A549 (cell line): ENCODE measurements at regions not wholly inside any gene's neighbourhood (a gene's known extent, or its start where the extent isn't known, plus 50 kb on each side); places are given as distances from the start of the nearest gene placed in this dataset.

ENCODE experiments used
- ATAC-seq, 2 experiments: fragments of 200-7000 bp in 1 of 2; fragments of >200 bp in 1 of 2; cut with Nextera tagmentation in 1 of 2; cut with Tn5 transposase in 1 of 2; 3 replicates each; pipeline versions ENCODE4 v1.8.0 to v1.9.1; 2018 to 2020; ENCODE audit warnings: mild to moderate bottlenecking in 1 of 2, moderate library complexity in 1 of 2
- CTCF ChIA-PET: fragments of 300-600 bp; sonication (Branson Sonifier 250); formaldehyde crosslinking; extraction: SDS; loops from one replicate; lab custom pipeline; 2021; ENCODE audit warnings: antibody characterized with exemption, inconsistent platforms; lab: Yijun Ruan, JAX
- POLR2A ChIA-PET: fragments of 350-600 bp; formaldehyde crosslinking; extraction: SDS; loops from one replicate; lab custom pipeline; 2021; ENCODE audit warnings: antibody characterized with exemption, inconsistent platforms; lab: Yijun Ruan, JAX
- DNase-seq, 2 experiments: peaks; one replicate each; pipeline versions ENCODE4 v3.0.0 to v3.0.0-alpha.2; 2011 to 2016; ENCODE audit warnings: low read depth in 1 of 2, low spot score in 1 of 2
- FAIRE-seq: peaks from 2 replicates; lab custom pipeline; 2011; peaks lifted over from hg19 to GRCh38; lab: Jason Lieb, UNC
- H3K27ac ChIP-seq, 2 experiments: fragments of >200 bp; sonication (Bioruptor Twin); formaldehyde crosslinking; 3 replicates each; pipeline ENCODE4 v1.5.1; 2016 to 2017
- H3K4me1 ChIP-seq: fragments of >200 bp; sonication (Bioruptor Twin); formaldehyde crosslinking; 3 replicates; pipeline ENCODE4 v1.6.1; 2016
- H3K4me2 ChIP-seq: fragments of >200 bp; sonication (Bioruptor Twin); formaldehyde crosslinking; 3 replicates; pipeline ENCODE4 v1.6.1; 2016
- H3K4me3 ChIP-seq: fragments of >200 bp; sonication (Bioruptor Twin); formaldehyde crosslinking; 3 replicates; pipeline ENCODE4 v1.5.1; 2016
- H3K9me3 ChIP-seq: fragments of >200 bp; sonication (Bioruptor Twin); formaldehyde crosslinking; 3 replicates; pipeline ENCODE4 v1.6.1; 2016
- ATOH8 ChIP-seq: fragments of 250-450 bp; sonication (Bioruptor Pico); IDR thresholded peaks from 2 replicates; pipeline ENCODE4 v1.5.0; 2020; ENCODE audit warnings: low read depth, mild to moderate bottlenecking, moderate library complexity
- BCL3 ChIP-seq: fragments of >200 bp; sonication (Bioruptor Twin); formaldehyde crosslinking; IDR thresholded peaks from 3 replicates; pipeline ENCODE4 v1.6.1; 2016
- CBX8 ChIP-seq: fragments of 200-600 bp; sonication (generic); IDR thresholded peaks from 2 replicates; pipeline ENCODE4 v1.6.1; 2016
- CEBPB ChIP-seq, 2 experiments: fragments of >200 bp in 1 of 2; sonication (Bioruptor Twin) in 1 of 2; formaldehyde crosslinking in 1 of 2; IDR thresholded peaks; 2 replicates each; pipeline ENCODE4 v1.6.1; 2012 to 2016
- CHD2 ChIP-seq: fragments of 150-350 bp; IDR thresholded peaks from 2 replicates; pipeline ENCODE4 v1.6.1; 2014; ENCODE audit warnings: low read length; ENCODE audit not compliant: partially characterized antibody
- CTCF ChIP-seq: fragments of >200 bp; sonication (Bioruptor Twin); formaldehyde crosslinking; IDR thresholded peaks from 3 replicates; pipeline ENCODE4 v1.5.1; 2016
- ESRRA ChIP-seq: fragments of 150-350 bp; IDR thresholded peaks from 2 replicates; pipeline ENCODE4 v1.6.1; 2014; ENCODE audit warnings: mild to moderate bottlenecking, low read length, borderline replicate concordance
- FOSB ChIP-seq: fragments of 250-450 bp; sonication (Bioruptor Pico); IDR thresholded peaks from 2 replicates; pipeline ENCODE4 v1.5.0; 2020; ENCODE audit warnings: mild to moderate bottlenecking, moderate library complexity
- GATA3 ChIP-seq: IDR thresholded peaks from 2 replicates; pipeline ENCODE4 v1.6.1; 2012; ENCODE audit warnings: borderline replicate concordance
- HES2 ChIP-seq: fragments of >200 bp; sonication (Bioruptor Twin); formaldehyde crosslinking; IDR thresholded peaks from 2 replicates; pipeline ENCODE4 v1.6.1; 2016
- HMGXB4 ChIP-seq: fragments of 250-450 bp; sonication (Bioruptor Pico); IDR thresholded peaks from 2 replicates; pipeline ENCODE4 v1.5.0; 2021; ENCODE audit warnings: mild to moderate bottlenecking, moderate library complexity, borderline replicate concordance
- HOXA7 ChIP-seq: fragments of 250-450 bp; sonication (Bioruptor Pico); IDR thresholded peaks from 2 replicates; pipeline ENCODE4 v1.5.0; 2020; ENCODE audit warnings: mild to moderate bottlenecking, moderate library complexity
- HOXB13 ChIP-seq: fragments of 250-450 bp; sonication (Bioruptor Pico); IDR thresholded peaks from 2 replicates; pipeline ENCODE4 v1.5.0; 2020; ENCODE audit warnings: low read depth, mild to moderate bottlenecking, moderate library complexity
- HOXB5 ChIP-seq: fragments of 250-450 bp; sonication (Bioruptor Pico); IDR thresholded peaks from 2 replicates; pipeline ENCODE4 v1.5.0; 2020; ENCODE audit warnings: mild to moderate bottlenecking, moderate library complexity
- JUN ChIP-seq, 2 experiments: fragments of >200 bp; sonication (Bioruptor Twin); formaldehyde crosslinking; IDR thresholded peaks; 2 replicates in 1 of 2; 3 replicates in 1 of 2; pipeline ENCODE4 v1.6.1; 2016 to 2017
- MAFK ChIP-seq: fragments of 450-650 bp; IDR thresholded peaks from 2 replicates; pipeline ENCODE4 v1.6.1; 2014; ENCODE audit not compliant: partially characterized antibody
- MAX ChIP-seq: IDR thresholded peaks from 2 replicates; pipeline ENCODE4 v1.6.1; 2012
- MAZ ChIP-seq: fragments of 150-350 bp; IDR thresholded peaks from 2 replicates; pipeline ENCODE4 v1.6.1; 2014; ENCODE audit warnings: antibody characterized with exemption, low read depth, low read length, borderline replicate concordance
- MYC ChIP-seq: IDR thresholded peaks from 2 replicates; pipeline ENCODE4 v1.6.1; 2012; ENCODE audit warnings: mild to moderate bottlenecking, inconsistent platforms, low read length, improper control_type of control experiment, borderline replicate concordance
- NFE2L2 ChIP-seq: fragments of 150-350 bp; conservative IDR thresholded peaks from 2 replicates; pipeline ENCODE4 v1.6.1; 2014; ENCODE audit warnings: low read length
- NR3C1 ChIP-seq: fragments of >200 bp; sonication (Bioruptor Twin); formaldehyde crosslinking; IDR thresholded peaks from 3 replicates; pipeline ENCODE4 v1.6.1; 2017
- POLR2A ChIP-seq: IDR thresholded peaks from 2 replicates; pipeline ENCODE4 v1.6.1; 2012; ENCODE audit warnings: mild to moderate bottlenecking, low read length
- RAD21 ChIP-seq, 2 experiments: fragments of >200 bp in 1 of 2; sonication (Bioruptor Twin) in 1 of 2; formaldehyde crosslinking in 1 of 2; IDR thresholded peaks in 1 of 2; conservative IDR thresholded peaks in 1 of 2; 2 replicates in 1 of 2; 3 replicates in 1 of 2; pipeline ENCODE4 v1.6.1; 2012 to 2018; ENCODE audit warnings: inconsistent platforms in 1 of 2
- RARB ChIP-seq: fragments of 250-450 bp; sonication (Bioruptor Pico); IDR thresholded peaks from 2 replicates; pipeline ENCODE4 v1.8.0; 2021; ENCODE audit warnings: mild to moderate bottlenecking, moderate library complexity
- RFX5 ChIP-seq: fragments of 450-650 bp; IDR thresholded peaks from 2 replicates; pipeline ENCODE4 v1.7.1; 2014; ENCODE audit warnings: antibody characterized with exemption, mild to moderate bottlenecking, moderate library complexity
- TFCP2L1 ChIP-seq: fragments of 250-450 bp; sonication (Bioruptor Pico); IDR thresholded peaks from 2 replicates; pipeline ENCODE4 v1.5.0; 2021; ENCODE audit warnings: mild to moderate bottlenecking
- ZC3H11A ChIP-seq: fragments of 450-650 bp; IDR thresholded peaks from 2 replicates; pipeline ENCODE4 v1.6.1; 2014; ENCODE audit warnings: antibody characterized with exemption, mild to moderate bottlenecking
- ZFP36 ChIP-seq: fragments of 450-650 bp; IDR thresholded peaks from 2 replicates; pipeline ENCODE4 v1.6.1; 2014; ENCODE audit warnings: borderline replicate concordance; ENCODE audit not compliant: partially characterized antibody
- WGBS: methylation state at CpG from one replicate; pipeline ENCODE4 v1.1.6; 2017; ENCODE audit errors: missing lambda C conversion rate; 5-methylcytosine and 5-hydroxymethylcytosine counted together

GRCh38 chr4:165606465-165607205 lies 227.8 kb downstream of the CPE start:
- no peaks in the 10 kb centered on the region for H3K9me3 ChIP-seq
- DNase-seq (no peak), ATAC-seq (no peak), FAIRE-seq (no peak)
- no peak for TF ChIP-seq JUN (IDR thresholded peaks at IDR 0.05)
- no peak for TF ChIP-seq POLR2A
- no peak for TF ChIP-seq RARB
- no peak for TF ChIP-seq CEBPB (IDR thresholded peaks at IDR 0.05)
- TF ChIP-seq CBX8: no peak
- no peak for TF ChIP-seq NFE2L2
- TF ChIP-seq ZFP36: no peak
- TF ChIP-seq HOXB13 (CRISPR knock-in tag): no peak
- no peak for TF ChIP-seq HOXA7 (CRISPR knock-in tag)
- no peak for TF ChIP-seq TFCP2L1
- TF ChIP-seq RFX5: no peak
- no peak for TF ChIP-seq HOXB5 (CRISPR knock-in tag)
- H3K27ac ChIP-seq: no peak overlapping the region
- no peak overlapping the region for H3K4me2 ChIP-seq
- 2% methylated on average over 2 of the region's 2 CpGs for WGBS
- POLR2A ChIA-PET: no interaction called here
- no peaks in the 10 kb centered on the region for H3K4me1 ChIP-seq
- H3K4me3 ChIP-seq: no peak overlapping the region
- CTCF ChIA-PET: no interaction called here

GRCh38 chr4:165609653-165610052 lies 230.8 kb downstream of the CPE start:
- ChIA-PET POLR2A (no interaction called here), CTCF (no interaction called here)
- Histone ChIP-seq H3K4me1 (no peaks in the 10 kb centered on the region), H3K4me3 (no peak overlapping the region), H3K4me2 (no peak overlapping the region), H3K27ac (no peak overlapping the region), H3K9me3 (no peaks in the 10 kb centered on the region)
- DNase-seq (no peak), ATAC-seq (no peak), FAIRE-seq (no peak)
- WGBS: 33% methylated on average over 2 of the region's 2 CpGs
- TF ChIP-seq CHD2 (no peak), CTCF (no peak), NR3C1 (no peak), MYC (no peak), HES2 (no peak), MAZ (no peak), CBX8 (no peak), NFE2L2 (no peak), MAFK (no peak), ATOH8 (CRISPR knock-in tag) (no peak), HMGXB4 (CRISPR knock-in tag) (no peak), RAD21 (conservative IDR thresholded peaks at IDR 0.05 in 1 of 2, IDR thresholded peaks at IDR 0.05 in 1 of 2) (no peak), FOSB (CRISPR knock-in tag) (no peak), MAX (no peak), BCL3 (no peak), GATA3 (no peak), ESRRA (no peak), ZC3H11A (no peak)
